Neuron (in vitro differentiated cells): ENCODE measurements at regions not wholly inside any gene's neighbourhood (a gene's known extent, or its start where the extent isn't known, plus 50 kb on each side); places are given as distances from the start of the nearest gene placed in this dataset.

Experiments used
- H2AFZ ChIP-seq: one replicate; pipeline ENCODE4 v1.6.1; 2013; ENCODE audit warnings: low read depth, mild to moderate bottlenecking, inconsistent platforms, low read length, moderate library complexity
- H3K27me3 ChIP-seq: one replicate; pipeline ENCODE4 v1.6.1; 2013; ENCODE audit warnings: low read length; ENCODE audit not compliant: insufficient read depth
- H3K36me3 ChIP-seq: one replicate; pipeline ENCODE4 v1.6.1; 2013; ENCODE audit warnings: low read length; ENCODE audit not compliant: insufficient read depth
- H3K4me1 ChIP-seq: one replicate; pipeline ENCODE4 v1.6.1; 2013; ENCODE audit warnings: low read length; ENCODE audit not compliant: insufficient read depth
- H3K4me3 ChIP-seq: 2 replicates; pipeline ENCODE4 v1.5.1; 2013; ENCODE audit warnings: mild to moderate bottlenecking, low read length, moderate library complexity
- H3K9me3 ChIP-seq: one replicate; pipeline ENCODE4 v1.6.1; 2013; ENCODE audit warnings: low read length

- Histone ChIP-seq H3K36me3 (no peaks in the 10 kb centered on the region), H3K9me3 (no peaks in the 10 kb centered on the region), H3K4me1 (no peaks in the 10 kb centered on the region), H3K27me3 (no peaks in the 10 kb centered on the region), H3K4me3 (no peak overlapping the region), H2AFZ (no peak overlapping the region)
Observed at GRCh38 chr13:83414393-83414792, 467.9 kb downstream of the SLITRK1 start.

- no peaks in the 10 kb centered on the region for H3K36me3 ChIP-seq
- H3K4me3 ChIP-seq = no peak overlapping the region
- H3K4me1 ChIP-seq = no peaks in the 10 kb centered on the region
- H3K27me3 ChIP-seq = no peaks in the 10 kb centered on the region
- no peaks in the 10 kb centered on the region for H3K9me3 ChIP-seq
- no peak overlapping the region for H2AFZ ChIP-seq
Observed at GRCh38 chr13:83386609-83387008, 495.7 kb downstream of the SLITRK1 start.

GRCh38 chr13:83378908-83379307 is 503.4 kb downstream of the SLITRK1 start:
- no peaks in the 10 kb centered on the region for H3K27me3 ChIP-seq
- no peaks in the 10 kb centered on the region for H3K9me3 ChIP-seq
- no peaks in the 10 kb centered on the region for H3K4me1 ChIP-seq
- no peaks in the 10 kb centered on the region for H3K36me3 ChIP-seq
- H2AFZ ChIP-seq = no peak overlapping the region
- no peak overlapping the region for H3K4me3 ChIP-seq

- Histone ChIP-seq H3K4me3 (no peak overlapping the region), H3K4me1 (no peaks in the 10 kb centered on the region), H2AFZ (no peak overlapping the region), H3K27me3 (no peaks in the 10 kb centered on the region), H3K9me3 (no peaks in the 10 kb centered on the region), H3K36me3 (no peaks in the 10 kb centered on the region)
Observed at GRCh38 chr13:83377491-83377890, 504.8 kb downstream of the SLITRK1 start.

- Histone ChIP-seq H3K36me3 (no peaks in the 10 kb centered on the region), H3K9me3 (no peaks in the 10 kb centered on the region), H3K27me3 (no peaks in the 10 kb centered on the region), H2AFZ (no peak overlapping the region), H3K4me3 (no peak overlapping the region), H3K4me1 (no peaks in the 10 kb centered on the region)
Observed at GRCh38 chr13:83372786-83373185, 509.5 kb downstream of the SLITRK1 start.

GRCh38 chr13:83365723-83366122 is 516.6 kb downstream of the SLITRK1 start:
- H3K27me3 ChIP-seq = no peaks in the 10 kb centered on the region
- H2AFZ ChIP-seq = no peak overlapping the region
- H3K36me3 ChIP-seq = no peaks in the 10 kb centered on the region
- no peak overlapping the region for H3K4me3 ChIP-seq
- no peaks in the 10 kb centered on the region for H3K4me1 ChIP-seq
- H3K9me3 ChIP-seq = no peaks in the 10 kb centered on the region

- no peaks in the 10 kb centered on the region for H3K4me1 ChIP-seq
- no peaks in the 10 kb centered on the region for H3K27me3 ChIP-seq
- H3K36me3 ChIP-seq = no peaks in the 10 kb centered on the region
- no peak overlapping the region for H2AFZ ChIP-seq
- H3K9me3 ChIP-seq = no peaks in the 10 kb centered on the region
- H3K4me3 ChIP-seq = no peak overlapping the region
Observed at GRCh38 chr13:83355041-83355440, 527.2 kb downstream of the SLITRK1 start.

GRCh38 chr13:83352391-83352790 is 529.9 kb downstream of the SLITRK1 start:
- Histone ChIP-seq H3K27me3 (no peaks in the 10 kb centered on the region), H2AFZ (no peak overlapping the region), H3K4me1 (no peaks in the 10 kb centered on the region), H3K4me3 (no peak overlapping the region), H3K9me3 (no peaks in the 10 kb centered on the region), H3K36me3 (no peaks in the 10 kb centered on the region)

GRCh38 chr13:83350569-83350968 is 531.7 kb downstream of the SLITRK1 start:
- Histone ChIP-seq H3K4me3 (no peak overlapping the region), H2AFZ (no peak overlapping the region), H3K36me3 (no peaks in the 10 kb centered on the region), H3K4me1 (no peaks in the 10 kb centered on the region), H3K27me3 (no peaks in the 10 kb centered on the region), H3K9me3 (no peaks in the 10 kb centered on the region)

- H3K36me3 ChIP-seq = no peaks in the 10 kb centered on the region
- H3K4me1 ChIP-seq = no peaks in the 10 kb centered on the region
- no peak overlapping the region for H2AFZ ChIP-seq
- no peaks in the 10 kb centered on the region for H3K27me3 ChIP-seq
- H3K4me3 ChIP-seq = no peak overlapping the region
- H3K9me3 ChIP-seq = no peaks in the 10 kb centered on the region
Observed at GRCh38 chr13:83344518-83344917, 537.8 kb downstream of the SLITRK1 start.

- Histone ChIP-seq H3K27me3 (no peaks in the 10 kb centered on the region), H2AFZ (no peak overlapping the region), H3K4me1 (no peaks in the 10 kb centered on the region), H3K4me3 (no peak overlapping the region), H3K9me3 (no peaks in the 10 kb centered on the region), H3K36me3 (no peaks in the 10 kb centered on the region)
Observed at GRCh38 chr13:83340170-83340569, 542.1 kb downstream of the SLITRK1 start.

GRCh38 chr13:83333614-83334388 is 548.5 kb downstream of the SLITRK1 start:
- Histone ChIP-seq H2AFZ (peak overlapping the region; percentile 26), H3K36me3 (no peaks in the 10 kb centered on the region), H3K4me1 (no peaks in the 10 kb centered on the region), H3K27me3 (no peaks in the 10 kb centered on the region), H3K9me3 (no peaks in the 10 kb centered on the region), H3K4me3 (no peak overlapping the region)

- H2AFZ ChIP-seq = no peak overlapping the region
- no peaks in the 10 kb centered on the region for H3K27me3 ChIP-seq
- H3K4me1 ChIP-seq = no peaks in the 10 kb centered on the region
- H3K9me3 ChIP-seq = no peaks in the 10 kb centered on the region
- H3K36me3 ChIP-seq = no peaks in the 10 kb centered on the region
- no peak overlapping the region for H3K4me3 ChIP-seq
Observed at GRCh38 chr13:83332751-83333150, 549.5 kb downstream of the SLITRK1 start.

GRCh38 chr13:83327091-83327490 is 555.2 kb downstream of the SLITRK1 start:
- no peaks in the 10 kb centered on the region for H3K9me3 ChIP-seq
- H3K36me3 ChIP-seq = no peaks in the 10 kb centered on the region
- no peaks in the 10 kb centered on the region for H3K27me3 ChIP-seq
- H2AFZ ChIP-seq = no peak overlapping the region
- H3K4me1 ChIP-seq = no peaks in the 10 kb centered on the region
- H3K4me3 ChIP-seq = no peak overlapping the region
